SK-N-SH (cell line): ENCODE measurements at regions not wholly inside any gene's neighbourhood (a gene's known extent, or its start where the extent isn't known, plus 50 kb on each side); places are given as distances from the start of the nearest gene placed in this dataset.
A peak's percentile ranks its signal among the peaks of the same experiment; 100 is the strongest.

Experiments used
- CTCF ChIA-PET: fragments of 300-600, 350-600 bp; formaldehyde crosslinking; extraction: SDS; loops from one replicate; lab custom pipeline; 2021; lab: Yijun Ruan, JAX
- POLR2A ChIA-PET: fragments of 350-600 bp; sonication (Branson Sonifier 250); formaldehyde crosslinking; extraction: SDS; loops from one replicate; lab custom pipeline; 2020; ENCODE audit warnings: antibody characterized with exemption, inconsistent platforms; lab: Yijun Ruan, JAX
- DNase-seq: peaks from one replicate; pipeline ENCODE4 v3.0.0; 2012
- H2AFZ ChIP-seq: fragments of 200-600 bp; sonication (generic); 2 replicates; pipeline ENCODE4 v1.8.1; 2016; ENCODE audit warnings: antibody characterized with exemption, mild to moderate bottlenecking, low read depth
- H3F3A ChIP-seq: fragments of 200-600 bp; sonication (generic); replicated peaks from 2 replicates; pipeline ENCODE3; 2016; ENCODE audit warnings: antibody characterized with exemption, mild to moderate bottlenecking; ENCODE audit not compliant: insufficient read depth
- H3K27ac ChIP-seq, 2 experiments: fragments of 200-500 bp in 1 of 2; fragments of 200-600 bp in 1 of 2; sonication (Bioruptor generic) in 1 of 2; sonication (generic), shearing (Covaris generic) in 1 of 2; 2 replicates each; pipeline versions ENCODE4 v1.5.1 to v1.6.1; 2014 to 2016; ENCODE audit warnings: low read depth in 2 of 2, inconsistent platforms in 1 of 2, low read length in 1 of 2, mild to moderate bottlenecking in 1 of 2, mixed read lengths in 1 of 2
- H3K27me3 ChIP-seq: fragments of 200-600 bp; sonication (generic), shearing (Covaris generic); 2 replicates; pipeline ENCODE4 v1.6.1; 2016; ENCODE audit warnings: mixed run types; ENCODE audit not compliant: insufficient read depth
- H3K36me3 ChIP-seq, 2 experiments: fragments of 200-500 bp in 1 of 2; fragments of 200-600 bp in 1 of 2; sonication (Bioruptor generic) in 1 of 2; sonication (generic) in 1 of 2; replicated peaks in 1 of 2; 2 replicates each; pipeline versions ENCODE3 to v1.5.1; 2014 to 2016; ENCODE audit warnings: low read length in 1 of 2, mild to moderate bottlenecking in 1 of 2; ENCODE audit not compliant: insufficient read depth in 2 of 2, control insufficient read depth in 1 of 2
- H3K4me1 ChIP-seq, 2 experiments: fragments of 200-500 bp in 1 of 2; fragments of 200-600 bp in 1 of 2; sonication (Bioruptor generic) in 1 of 2; sonication (generic), shearing (Covaris generic) in 1 of 2; 2 replicates each; pipeline versions ENCODE4 v1.5.1 to v1.6.1; 2014 to 2016; ENCODE audit warnings: low read depth in 1 of 2, low read length in 1 of 2, mixed run types in 1 of 2; ENCODE audit not compliant: insufficient read depth in 2 of 2, control insufficient read depth in 1 of 2
- H3K4me2 ChIP-seq: fragments of 200-600 bp; sonication (generic), shearing (Covaris generic); 2 replicates; pipeline ENCODE4 v1.6.1; 2017; ENCODE audit warnings: mixed run types
- H3K4me3 ChIP-seq, 2 experiments: fragments of 200-500 bp in 1 of 2; fragments of 200-600 bp in 1 of 2; sonication (Bioruptor generic) in 1 of 2; sonication (generic), shearing (Covaris generic) in 1 of 2; 2 replicates each; pipeline versions ENCODE4 v1.5.1 to v1.8.1; 2014 to 2016; ENCODE audit warnings: low read depth in 2 of 2, inconsistent platforms in 1 of 2, low read length in 1 of 2, mild to moderate bottlenecking in 1 of 2, mixed read lengths in 1 of 2, moderate library complexity in 1 of 2
- H3K79me2 ChIP-seq: fragments of 200-600 bp; sonication (generic); 2 replicates; pipeline ENCODE4 v1.8.1; 2017; ENCODE audit warnings: mild to moderate bottlenecking; ENCODE audit not compliant: insufficient read depth
- H3K9ac ChIP-seq: fragments of 200-600 bp; sonication (generic); 2 replicates; pipeline ENCODE4 v1.6.1; 2017; ENCODE audit warnings: mixed run types
- H3K9me2 ChIP-seq: fragments of 200-600 bp; sonication (generic); 2 replicates; pipeline ENCODE4 v1.6.1; 2017; ENCODE audit warnings: mixed run types
- H3K9me3 ChIP-seq: fragments of 200-600 bp; sonication (generic); 2 replicates; pipeline ENCODE4 v1.6.1; 2017; ENCODE audit warnings: mixed run types, mild to moderate bottlenecking, moderate library complexity
- H4K20me1 ChIP-seq: fragments of 200-600 bp; sonication (generic); 2 replicates; pipeline ENCODE4 v1.6.1; 2017; ENCODE audit warnings: mild to moderate bottlenecking, mixed run types; ENCODE audit not compliant: insufficient read depth
- CHD2 ChIP-seq: fragments of 150-350 bp; IDR thresholded peaks from 2 replicates; pipeline ENCODE4 v1.6.1; 2018; ENCODE audit warnings: low read length; ENCODE audit not compliant: partially characterized antibody
- ELF1 ChIP-seq: IDR thresholded peaks from 2 replicates; pipeline ENCODE4 v1.4.0; 2012
- FOXJ3 ChIP-seq: sonication (generic); formaldehyde crosslinking; IDR thresholded peaks from 2 replicates; pipeline ENCODE4 v1.5.1; 2020; ENCODE audit warnings: mild to moderate bottlenecking, missing genetic modification reagents
- GABPA ChIP-seq: IDR thresholded peaks from 2 replicates; pipeline ENCODE4 v1.4.0; 2012; ENCODE audit warnings: low read depth, mild to moderate bottlenecking
- GATA2 ChIP-seq: sonication (generic); formaldehyde crosslinking; IDR thresholded peaks from 2 replicates; pipeline ENCODE4 v1.5.0; 2020; ENCODE audit warnings: mild to moderate bottlenecking, missing genetic modification reagents
- JUND ChIP-seq: IDR thresholded peaks from 2 replicates; pipeline ENCODE4 v1.4.0; 2012
- MEF2A ChIP-seq: IDR thresholded peaks from 2 replicates; pipeline ENCODE4 v1.4.0; 2012; ENCODE audit warnings: low read depth, borderline replicate concordance
- MXI1 ChIP-seq: IDR thresholded peaks from 2 replicates; pipeline ENCODE4 v1.6.1; 2012; ENCODE audit warnings: mild to moderate bottlenecking, low read depth, low read length, improper control_type of control experiment
- POLR2AphosphoS5 ChIP-seq: IDR thresholded peaks from 2 replicates; pipeline ENCODE4 v1.6.1; 2012; ENCODE audit warnings: low read depth, low read length
- RAD21 ChIP-seq: IDR thresholded peaks from 2 replicates; pipeline ENCODE4 v1.6.1; 2012; ENCODE audit warnings: mild to moderate bottlenecking, low read length
- RCOR1 ChIP-seq: fragments of 150-350 bp; IDR thresholded peaks from 2 replicates; pipeline ENCODE4 v1.6.1; 2017; ENCODE audit warnings: antibody characterized with exemption, low read length
- REST ChIP-seq: IDR thresholded peaks from 2 replicates; pipeline ENCODE4 v1.6.1; 2012; ENCODE audit warnings: mild to moderate bottlenecking, low read depth, low read length, moderate library complexity
- RFX5 ChIP-seq: IDR thresholded peaks from 2 replicates; pipeline ENCODE4 v1.6.1; 2012; ENCODE audit warnings: mild to moderate bottlenecking, improper control_type of control experiment, low read length
- RXRA ChIP-seq: IDR thresholded peaks from 2 replicates; pipeline ENCODE4 v1.4.0; 2012; ENCODE audit warnings: low read depth, mild to moderate bottlenecking, borderline replicate concordance
- TAF1 ChIP-seq: IDR thresholded peaks from 2 replicates; pipeline ENCODE4 v1.6.1; 2012; ENCODE audit warnings: low read depth, mild to moderate bottlenecking, low read length, moderate library complexity, borderline replicate concordance
- TCF12 ChIP-seq: IDR thresholded peaks from 2 replicates; pipeline ENCODE4 v1.4.0; 2012
- TEAD4 ChIP-seq: IDR thresholded peaks from 2 replicates; pipeline ENCODE4 v1.4.0; 2012; ENCODE audit warnings: mild to moderate bottlenecking, borderline replicate concordance; ENCODE audit not compliant: insufficient read depth
- WGBS: methylation state at CpG from one replicate; pipeline ENCODE4 v1.1.6; 2017; ENCODE audit warnings: low lambda C conversion rate; 5-methylcytosine and 5-hydroxymethylcytosine counted together
- TF ChIP-seq, protein P1 (sequence below): IDR thresholded peaks from 2 replicates; pipeline ENCODE4 v1.4.0; 2012; ENCODE audit warnings: low read depth, borderline replicate concordance

DNA sequence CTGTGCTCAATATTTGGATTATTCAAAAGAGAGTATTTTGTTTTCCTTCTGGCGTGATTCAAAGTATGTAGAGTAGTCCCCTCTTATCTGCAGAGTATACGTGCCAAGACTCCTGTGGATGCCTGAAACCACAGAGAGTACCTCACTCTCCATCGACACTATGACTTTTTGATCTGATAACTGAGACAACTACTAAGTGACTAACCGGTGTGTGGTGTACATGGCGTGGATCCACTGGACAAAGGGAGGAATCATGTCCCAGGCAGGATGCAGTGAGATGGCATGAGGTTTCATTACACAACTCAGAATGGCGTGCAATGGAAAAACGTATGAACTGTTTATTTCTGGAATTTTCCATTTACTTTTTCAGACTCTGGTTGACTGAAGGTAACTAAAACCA, 112.2 kb upstream of the PDE7B start (continued):
- TF ChIP-seq FOXJ3 (CRISPR knock-in tag) (no peak), CHD2 (no peak), RAD21 (no peak), TEAD4 (no peak), TAF1 (no peak), ELF1 (no peak), TCF12 (0 out of 2 replicates have a peak, but pooled peaks have one; percentile 25), POLR2AphosphoS5 (no peak), MEF2A (no peak), GATA2 (CRISPR knock-in tag) (no peak), MXI1 (no peak), JUND (peak; percentile 32; the same call in 1 of the 2 replicates)
- TF ChIP-seq, all 33 proteins: peak for 6

DNA sequence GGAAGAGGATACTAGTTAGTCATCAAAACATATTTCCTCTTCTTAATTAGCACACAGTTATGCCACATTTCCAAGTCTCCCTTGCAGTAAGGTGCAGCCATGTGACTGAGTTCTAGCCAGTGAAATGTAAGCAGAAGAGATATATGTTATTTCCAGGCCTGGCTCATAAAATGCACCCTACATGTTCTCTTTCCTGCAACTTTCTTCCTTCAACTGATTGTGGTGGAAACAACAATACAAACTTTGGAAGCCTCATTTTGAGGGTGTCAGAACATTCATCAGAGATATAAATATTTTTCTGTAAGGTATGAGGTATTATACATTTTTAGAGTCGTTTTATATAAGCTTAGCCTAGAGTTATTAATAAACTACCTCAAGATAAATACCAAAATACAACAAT, 110.9 kb upstream of the PDE7B start:
- Histone ChIP-seq H3K36me3 (no peaks in the 10 kb centered on the region), H3K4me1 (no peaks in the 10 kb centered on the region; a peak in 1 of 4 replicates), H3F3A (no peaks in the 10 kb centered on the region), H3K4me2 (no peak overlapping the region), H3K4me3 (no peak overlapping the region), H3K9me2 (no peaks in the 10 kb centered on the region), H2AFZ (no peak overlapping the region), H3K9ac (no peak overlapping the region), H3K27ac (no peak overlapping the region), H4K20me1 (no peaks in the 10 kb centered on the region), H3K27me3 (no peaks in the 10 kb centered on the region), H3K79me2 (no peaks in the 10 kb centered on the region), H3K9me3 (no peaks in the 10 kb centered on the region)
- POLR2A ChIA-PET: no interaction called here
- WGBS: 53% methylated on average over 1 of the region's 1 CpG
- TF ChIP-seq RFX5 (no peak), GABPA (no peak), RCOR1 (no peak), RXRA (no peak), REST (no peak)
- TF ChIP-seq, protein P1, sequence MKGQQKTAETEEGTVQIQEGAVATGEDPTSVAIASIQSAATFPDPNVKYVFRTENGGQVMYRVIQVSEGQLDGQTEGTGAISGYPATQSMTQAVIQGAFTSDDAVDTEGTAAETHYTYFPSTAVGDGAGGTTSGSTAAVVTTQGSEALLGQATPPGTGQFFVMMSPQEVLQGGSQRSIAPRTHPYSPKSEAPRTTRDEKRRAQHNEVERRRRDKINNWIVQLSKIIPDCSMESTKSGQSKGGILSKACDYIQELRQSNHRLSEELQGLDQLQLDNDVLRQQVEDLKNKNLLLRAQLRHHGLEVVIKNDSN: no peak
- CTCF ChIA-PET: no interaction called here
- no peak for DNase-seq
